K562 (cell line): ENCODE measurements at regions not wholly inside any gene's neighbourhood (a gene's known extent, or its start where the extent isn't known, plus 50 kb on each side); places are given as distances from the start of the nearest gene placed in this dataset.
A peak's percentile ranks its signal among the peaks of the same experiment; 100 is the strongest.

Experiments used
- BRF1 ChIP-seq: IDR thresholded peaks from 3 replicates; pipeline ENCODE4 v1.6.1; 2011; ENCODE audit warnings: borderline replicate concordance, mild to moderate bottlenecking; ENCODE audit not compliant: insufficient read length; ENCODE audit errors: extremely low read depth
- C11orf30 ChIP-seq: fragments of 450-650 bp; IDR thresholded peaks from 2 replicates; pipeline ENCODE4 v1.6.1; 2016; ENCODE audit warnings: low read depth, mild to moderate bottlenecking
- GTF2A2 ChIP-seq: IDR thresholded peaks from 2 replicates; pipeline ENCODE4 v1.6.1; 2016; ENCODE audit warnings: mild to moderate bottlenecking, missing genetic modification characterization, missing compliant biosample characterization
- HEY1 ChIP-seq: fragments of 250-450 bp; sonication (Bioruptor Pico); IDR thresholded peaks from 2 replicates; pipeline ENCODE4 v1.5.0; 2020; ENCODE audit warnings: mild to moderate bottlenecking, moderate library complexity, borderline replicate concordance
- MTA2 ChIP-seq: fragments of 450-650 bp; IDR thresholded peaks from 2 replicates; pipeline ENCODE4 v1.6.1; 2016; ENCODE audit warnings: low read depth
- PTTG1 ChIP-seq: fragments of 450-650 bp; IDR thresholded peaks from 2 replicates; pipeline ENCODE4 v1.6.1; 2016; ENCODE audit warnings: low read depth, mild to moderate bottlenecking, missing genetic modification characterization, missing compliant biosample characterization
- THRAP3 ChIP-seq: fragments of 450-650 bp; IDR thresholded peaks from 2 replicates; pipeline ENCODE4 v1.6.1; 2016; ENCODE audit warnings: mild to moderate bottlenecking, inconsistent platforms, borderline replicate concordance
- ZNF23 ChIP-seq: fragments of 250-450 bp; sonication (Bioruptor Pico); IDR thresholded peaks from 2 replicates; pipeline ENCODE4 v1.4.0; 2020; ENCODE audit warnings: mild to moderate bottlenecking
- ZNF431 ChIP-seq: sonication (generic); formaldehyde crosslinking; IDR thresholded peaks from 2 replicates; pipeline ENCODE4 v1.8.0; 2022; ENCODE audit warnings: mild to moderate bottlenecking, missing genetic modification reagents
- ZNF444 ChIP-seq: fragments of 250-450 bp; sonication (Bioruptor Pico); IDR thresholded peaks from 2 replicates; pipeline ENCODE4 v1.4.0; 2020; ENCODE audit warnings: mild to moderate bottlenecking, moderate library complexity
- ZNF507 ChIP-seq: conservative IDR thresholded peaks from 2 replicates; pipeline ENCODE4 v1.6.1; 2017; ENCODE audit warnings: missing genetic modification characterization, missing compliant biosample characterization
- TF ChIP-seq, protein P1 (sequence below): fragments of 450-650 bp; IDR thresholded peaks from 2 replicates; pipeline ENCODE4 v1.7.1; 2018; ENCODE audit warnings: mild to moderate bottlenecking, low read depth; ENCODE audit not compliant: partially characterized antibody
- TF ChIP-seq, protein P2 (sequence below): fragments of 450-650 bp; IDR thresholded peaks from 2 replicates; pipeline ENCODE4 v1.6.1; 2016; ENCODE audit warnings: low read depth, mild to moderate bottlenecking, moderate library complexity
- TF ChIP-seq, protein P3 (sequence below): IDR thresholded peaks from 2 replicates; pipeline ENCODE4 v1.6.1; 2014; ENCODE audit warnings: antibody characterized with exemption
- TF ChIP-seq, protein P4 (sequence below): fragments of 150-350 bp; conservative IDR thresholded peaks from 2 replicates; pipeline ENCODE4 v1.6.1; 2014; ENCODE audit warnings: low read length
- TF ChIP-seq, protein P5 (sequence below): IDR thresholded peaks from 3 replicates; pipeline ENCODE4 v1.6.1; 2011; ENCODE audit warnings: borderline replicate concordance, mild to moderate bottlenecking, moderate library complexity; ENCODE audit not compliant: insufficient read length; ENCODE audit errors: extremely low read depth

DNA sequence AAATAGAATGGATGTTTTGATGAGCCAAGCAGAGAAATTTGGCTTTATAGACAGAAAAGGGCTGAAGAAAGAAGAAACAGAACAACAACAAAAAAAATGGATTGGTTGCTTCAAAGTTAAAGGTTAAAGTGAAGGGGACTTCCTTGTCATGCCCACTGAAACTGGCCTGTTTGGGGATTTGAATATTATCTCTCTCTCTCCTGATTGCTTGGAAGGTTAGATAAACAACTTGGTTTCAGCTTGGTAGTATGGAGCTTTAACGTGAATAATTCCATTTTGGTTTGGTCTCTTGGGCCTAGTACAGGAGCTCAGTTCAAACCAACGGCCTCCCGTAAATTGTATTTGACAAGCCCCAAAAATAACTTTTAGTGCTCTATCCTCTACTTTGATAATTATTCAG, 70.8 kb upstream of the MBNL1 start (continued):
- no peak for TF ChIP-seq BRF1
- TF ChIP-seq, protein P1, sequence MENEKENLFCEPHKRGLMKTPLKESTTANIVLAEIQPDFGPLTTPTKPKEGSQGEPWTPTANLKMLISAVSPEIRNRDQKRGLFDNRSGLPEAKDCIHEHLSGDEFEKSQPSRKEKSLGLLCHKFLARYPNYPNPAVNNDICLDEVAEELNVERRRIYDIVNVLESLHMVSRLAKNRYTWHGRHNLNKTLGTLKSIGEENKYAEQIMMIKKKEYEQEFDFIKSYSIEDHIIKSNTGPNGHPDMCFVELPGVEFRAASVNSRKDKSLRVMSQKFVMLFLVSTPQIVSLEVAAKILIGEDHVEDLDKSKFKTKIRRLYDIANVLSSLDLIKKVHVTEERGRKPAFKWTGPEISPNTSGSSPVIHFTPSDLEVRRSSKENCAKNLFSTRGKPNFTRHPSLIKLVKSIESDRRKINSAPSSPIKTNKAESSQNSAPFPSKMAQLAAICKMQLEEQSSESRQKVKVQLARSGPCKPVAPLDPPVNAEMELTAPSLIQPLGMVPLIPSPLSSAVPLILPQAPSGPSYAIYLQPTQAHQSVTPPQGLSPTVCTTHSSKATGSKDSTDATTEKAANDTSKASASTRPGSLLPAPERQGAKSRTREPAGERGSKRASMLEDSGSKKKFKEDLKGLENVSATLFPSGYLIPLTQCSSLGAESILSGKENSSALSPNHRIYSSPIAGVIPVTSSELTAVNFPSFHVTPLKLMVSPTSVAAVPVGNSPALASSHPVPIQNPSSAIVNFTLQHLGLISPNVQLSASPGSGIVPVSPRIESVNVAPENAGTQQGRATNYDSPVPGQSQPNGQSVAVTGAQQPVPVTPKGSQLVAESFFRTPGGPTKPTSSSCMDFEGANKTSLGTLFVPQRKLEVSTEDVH = no peak
- no peak for TF ChIP-seq ZNF431
- TF ChIP-seq, protein P2, sequence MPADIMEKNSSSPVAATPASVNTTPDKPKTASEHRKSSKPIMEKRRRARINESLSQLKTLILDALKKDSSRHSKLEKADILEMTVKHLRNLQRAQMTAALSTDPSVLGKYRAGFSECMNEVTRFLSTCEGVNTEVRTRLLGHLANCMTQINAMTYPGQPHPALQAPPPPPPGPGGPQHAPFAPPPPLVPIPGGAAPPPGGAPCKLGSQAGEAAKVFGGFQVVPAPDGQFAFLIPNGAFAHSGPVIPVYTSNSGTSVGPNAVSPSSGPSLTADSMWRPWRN = 0 out of 2 replicates have a peak, but pooled peaks have one; percentile 22
- 0 out of 2 replicates have a peak, but pooled peaks have one; percentile 4 for TF ChIP-seq ZNF23 (CRISPR knock-in tag)
- no peak for TF ChIP-seq HEY1
- TF ChIP-seq ZNF507 (tag) = no peak
- TF ChIP-seq MTA2 = no peak
- peak; percentile 30; the same call in 1 of the 2 replicates for TF ChIP-seq ZNF444 (CRISPR knock-in tag)
- TF ChIP-seq THRAP3 = no peak
- TF ChIP-seq, protein P3, sequence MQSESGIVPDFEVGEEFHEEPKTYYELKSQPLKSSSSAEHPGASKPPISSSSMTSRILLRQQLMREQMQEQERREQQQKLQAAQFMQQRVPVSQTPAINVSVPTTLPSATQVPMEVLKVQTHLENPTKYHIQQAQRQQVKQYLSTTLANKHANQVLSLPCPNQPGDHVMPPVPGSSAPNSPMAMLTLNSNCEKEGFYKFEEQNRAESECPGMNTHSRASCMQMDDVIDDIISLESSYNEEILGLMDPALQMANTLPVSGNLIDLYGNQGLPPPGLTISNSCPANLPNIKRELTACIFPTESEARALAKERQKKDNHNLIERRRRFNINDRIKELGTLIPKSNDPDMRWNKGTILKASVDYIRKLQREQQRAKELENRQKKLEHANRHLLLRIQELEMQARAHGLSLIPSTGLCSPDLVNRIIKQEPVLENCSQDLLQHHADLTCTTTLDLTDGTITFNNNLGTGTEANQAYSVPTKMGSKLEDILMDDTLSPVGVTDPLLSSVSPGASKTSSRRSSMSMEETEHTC = no peak
- TF ChIP-seq, protein P4, sequence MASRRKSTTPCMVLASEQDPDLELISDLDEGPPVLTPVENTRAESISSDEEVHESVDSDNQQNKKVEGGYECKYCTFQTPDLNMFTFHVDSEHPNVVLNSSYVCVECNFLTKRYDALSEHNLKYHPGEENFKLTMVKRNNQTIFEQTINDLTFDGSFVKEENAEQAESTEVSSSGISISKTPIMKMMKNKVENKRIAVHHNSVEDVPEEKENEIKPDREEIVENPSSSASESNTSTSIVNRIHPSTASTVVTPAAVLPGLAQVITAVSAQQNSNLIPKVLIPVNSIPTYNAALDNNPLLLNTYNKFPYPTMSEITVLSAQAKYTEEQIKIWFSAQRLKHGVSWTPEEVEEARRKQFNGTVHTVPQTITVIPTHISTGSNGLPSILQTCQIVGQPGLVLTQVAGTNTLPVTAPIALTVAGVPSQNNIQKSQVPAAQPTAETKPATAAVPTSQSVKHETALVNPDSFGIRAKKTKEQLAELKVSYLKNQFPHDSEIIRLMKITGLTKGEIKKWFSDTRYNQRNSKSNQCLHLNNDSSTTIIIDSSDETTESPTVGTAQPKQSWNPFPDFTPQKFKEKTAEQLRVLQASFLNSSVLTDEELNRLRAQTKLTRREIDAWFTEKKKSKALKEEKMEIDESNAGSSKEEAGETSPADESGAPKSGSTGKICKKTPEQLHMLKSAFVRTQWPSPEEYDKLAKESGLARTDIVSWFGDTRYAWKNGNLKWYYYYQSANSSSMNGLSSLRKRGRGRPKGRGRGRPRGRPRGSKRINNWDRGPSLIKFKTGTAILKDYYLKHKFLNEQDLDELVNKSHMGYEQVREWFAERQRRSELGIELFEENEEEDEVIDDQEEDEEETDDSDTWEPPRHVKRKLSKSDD = no peak
- TF ChIP-seq GTF2A2 (tag) = no peak
- TF ChIP-seq C11orf30 = no peak
- TF ChIP-seq PTTG1 (tag) = no peak
- TF ChIP-seq, protein P5, sequence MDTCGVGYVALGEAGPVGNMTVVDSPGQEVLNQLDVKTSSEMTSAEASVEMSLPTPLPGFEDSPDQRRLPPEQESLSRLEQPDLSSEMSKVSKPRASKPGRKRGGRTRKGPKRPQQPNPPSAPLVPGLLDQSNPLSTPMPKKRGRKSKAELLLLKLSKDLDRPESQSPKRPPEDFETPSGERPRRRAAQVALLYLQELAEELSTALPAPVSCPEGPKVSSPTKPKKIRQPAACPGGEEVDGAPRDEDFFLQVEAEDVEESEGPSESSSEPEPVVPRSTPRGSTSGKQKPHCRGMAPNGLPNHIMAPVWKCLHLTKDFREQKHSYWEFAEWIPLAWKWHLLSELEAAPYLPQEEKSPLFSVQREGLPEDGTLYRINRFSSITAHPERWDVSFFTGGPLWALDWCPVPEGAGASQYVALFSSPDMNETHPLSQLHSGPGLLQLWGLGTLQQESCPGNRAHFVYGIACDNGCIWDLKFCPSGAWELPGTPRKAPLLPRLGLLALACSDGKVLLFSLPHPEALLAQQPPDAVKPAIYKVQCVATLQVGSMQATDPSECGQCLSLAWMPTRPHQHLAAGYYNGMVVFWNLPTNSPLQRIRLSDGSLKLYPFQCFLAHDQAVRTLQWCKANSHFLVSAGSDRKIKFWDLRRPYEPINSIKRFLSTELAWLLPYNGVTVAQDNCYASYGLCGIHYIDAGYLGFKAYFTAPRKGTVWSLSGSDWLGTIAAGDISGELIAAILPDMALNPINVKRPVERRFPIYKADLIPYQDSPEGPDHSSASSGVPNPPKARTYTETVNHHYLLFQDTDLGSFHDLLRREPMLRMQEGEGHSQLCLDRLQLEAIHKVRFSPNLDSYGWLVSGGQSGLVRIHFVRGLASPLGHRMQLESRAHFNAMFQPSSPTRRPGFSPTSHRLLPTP = no peak
